Astrocyte (in vitro differentiated cells and primary cell): ENCODE measurements at regions not wholly inside any gene's neighbourhood (a gene's known extent, or its start where the extent isn't known, plus 50 kb on each side); places are given as distances from the start of the nearest gene placed in this dataset.
"Not testable (repeated sequence)": the region's sequence is repeated elsewhere in the genome, so short reads cannot be mapped to it uniquely, and the experiment has no call there.

ENCODE experiments used
- DNase-seq: peaks from one replicate; pipeline ENCODE4 v3.0.0-alpha.2; 2010; ENCODE audit warnings: low read depth
- FAIRE-seq: peaks from 2 replicates; lab custom pipeline; 2011; peaks lifted over from hg19 to GRCh38; lab: Jason Lieb, UNC
- H2AFZ ChIP-seq: 2 replicates; pipeline ENCODE4 v1.6.0; 2012; ENCODE audit warnings: low read depth, low read length, inconsistent platforms
- H3K27ac ChIP-seq: 2 replicates; pipeline ENCODE4 v1.5.1; 2011; ENCODE audit warnings: low read depth, low read length, inconsistent platforms
- H3K27me3 ChIP-seq: 2 replicates; pipeline ENCODE4 v1.6.0; 2011; ENCODE audit warnings: low read length, inconsistent platforms; ENCODE audit not compliant: insufficient read depth
- H3K36me3 ChIP-seq: 2 replicates; pipeline ENCODE4 v1.5.1; 2011; ENCODE audit warnings: low read length, inconsistent platforms; ENCODE audit not compliant: insufficient read depth
- H3K4me1 ChIP-seq: 2 replicates; pipeline ENCODE4 v1.5.1; 2011; ENCODE audit warnings: low read length, inconsistent platforms; ENCODE audit not compliant: insufficient read depth
- H3K4me2 ChIP-seq: 2 replicates; pipeline ENCODE4 v1.6.0; 2012; ENCODE audit warnings: low read length, inconsistent platforms
- H3K4me3 ChIP-seq: 2 replicates; pipeline ENCODE4 v1.5.1; 2011; ENCODE audit warnings: low read depth, mild to moderate bottlenecking, low read length, inconsistent platforms; ENCODE audit not compliant: insufficient read depth
- H3K79me2 ChIP-seq: 2 replicates; pipeline ENCODE4 v1.6.0; 2012; ENCODE audit warnings: mild to moderate bottlenecking, low read length, inconsistent platforms; ENCODE audit not compliant: insufficient read depth
- H3K9ac ChIP-seq: 2 replicates; pipeline ENCODE4 v1.6.0; 2012; ENCODE audit warnings: mild to moderate bottlenecking, low read length, inconsistent platforms
- H3K9me3 ChIP-seq: 2 replicates; pipeline ENCODE4 v1.5.1; 2012; ENCODE audit warnings: low read depth, mild to moderate bottlenecking, low read length, inconsistent platforms; ENCODE audit not compliant: insufficient read depth
- H4K20me1 ChIP-seq: 2 replicates; pipeline ENCODE4 v1.6.0; 2012; ENCODE audit warnings: low read length, inconsistent platforms; ENCODE audit not compliant: insufficient read depth
- H3K27ac Mint-ChIP-seq: one replicate; pipeline ENCODE4 v1.8.0; 2021; ENCODE audit warnings: mild to moderate bottlenecking, mixed read lengths; ENCODE audit not compliant: unreplicated experiment
- H3K27me3 Mint-ChIP-seq: one replicate; pipeline ENCODE4 v1.8.0; 2021; ENCODE audit warnings: low read depth, mixed read lengths; ENCODE audit not compliant: unreplicated experiment
- H3K36me3 Mint-ChIP-seq: one replicate; pipeline ENCODE4 v1.8.0; 2021; ENCODE audit warnings: low read depth, mixed read lengths; ENCODE audit not compliant: unreplicated experiment
- H3K4me1 Mint-ChIP-seq: one replicate; pipeline ENCODE4 v1.8.0; 2021; ENCODE audit warnings: low read depth, mixed read lengths; ENCODE audit not compliant: unreplicated experiment
- H3K4me3 Mint-ChIP-seq: one replicate; pipeline ENCODE4 v1.8.0; 2021; ENCODE audit warnings: mild to moderate bottlenecking, moderate library complexity, mixed read lengths; ENCODE audit not compliant: unreplicated experiment
- H3K9me3 Mint-ChIP-seq: one replicate; pipeline ENCODE4 v1.8.0; 2021; ENCODE audit warnings: mild to moderate bottlenecking, mixed read lengths; ENCODE audit not compliant: unreplicated experiment
- EZH2 ChIP-seq: IDR thresholded peaks from 2 replicates; pipeline ENCODE4 v1.6.1; 2012; ENCODE audit warnings: mild to moderate bottlenecking, low read length, inconsistent platforms; ENCODE audit not compliant: insufficient read depth
- TF ChIP-seq, protein P1 (sequence below): IDR thresholded peaks from 2 replicates; pipeline ENCODE4 v1.5.1; 2011; ENCODE audit warnings: low read depth, mild to moderate bottlenecking, inconsistent platforms, low read length, moderate library complexity; ENCODE audit not compliant: insufficient read depth

GRCh38 chr2:126272401-126272800 is 383.6 kb upstream of the GYPC start:
- Histone ChIP-seq H2AFZ (no peak overlapping the region), H3K9me3 (peaks cover 9% of the 10 kb centered on the region), H3K27me3 (no peaks in the 10 kb centered on the region), H3K4me3 (no peak overlapping the region), H3K9ac (no peak overlapping the region), H3K4me1 (no peaks in the 10 kb centered on the region), H3K79me2 (no peaks in the 10 kb centered on the region), H3K27ac (no peak overlapping the region), H3K4me2 (no peak overlapping the region), H4K20me1 (no peaks in the 10 kb centered on the region), H3K36me3 (no peaks in the 10 kb centered on the region)
- FAIRE-seq (no peak), DNase-seq (no peak)
- Mint-ChIP-seq H3K27me3 (peaks cover 4% of the 10 kb centered on the region), H3K36me3 (no peaks in the 10 kb centered on the region), H3K4me3 (no peak overlapping the region), H3K27ac (no peak overlapping the region), H3K4me1 (no peaks in the 10 kb centered on the region), H3K9me3 (peaks cover 2% of the 10 kb centered on the region)
- TF ChIP-seq EZH2 = no peak
- TF ChIP-seq, protein P1, sequence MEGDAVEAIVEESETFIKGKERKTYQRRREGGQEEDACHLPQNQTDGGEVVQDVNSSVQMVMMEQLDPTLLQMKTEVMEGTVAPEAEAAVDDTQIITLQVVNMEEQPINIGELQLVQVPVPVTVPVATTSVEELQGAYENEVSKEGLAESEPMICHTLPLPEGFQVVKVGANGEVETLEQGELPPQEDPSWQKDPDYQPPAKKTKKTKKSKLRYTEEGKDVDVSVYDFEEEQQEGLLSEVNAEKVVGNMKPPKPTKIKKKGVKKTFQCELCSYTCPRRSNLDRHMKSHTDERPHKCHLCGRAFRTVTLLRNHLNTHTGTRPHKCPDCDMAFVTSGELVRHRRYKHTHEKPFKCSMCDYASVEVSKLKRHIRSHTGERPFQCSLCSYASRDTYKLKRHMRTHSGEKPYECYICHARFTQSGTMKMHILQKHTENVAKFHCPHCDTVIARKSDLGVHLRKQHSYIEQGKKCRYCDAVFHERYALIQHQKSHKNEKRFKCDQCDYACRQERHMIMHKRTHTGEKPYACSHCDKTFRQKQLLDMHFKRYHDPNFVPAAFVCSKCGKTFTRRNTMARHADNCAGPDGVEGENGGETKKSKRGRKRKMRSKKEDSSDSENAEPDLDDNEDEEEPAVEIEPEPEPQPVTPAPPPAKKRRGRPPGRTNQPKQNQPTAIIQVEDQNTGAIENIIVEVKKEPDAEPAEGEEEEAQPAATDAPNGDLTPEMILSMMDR = no peak

- H3K4me3 Mint-ChIP-seq = no peak overlapping the region
- peaks cover 4% of the 10 kb centered on the region for H3K27me3 Mint-ChIP-seq
These were observed 380.9 kb upstream of the GYPC start for GRCh38 chr2:126275098-126275497.

DNA sequence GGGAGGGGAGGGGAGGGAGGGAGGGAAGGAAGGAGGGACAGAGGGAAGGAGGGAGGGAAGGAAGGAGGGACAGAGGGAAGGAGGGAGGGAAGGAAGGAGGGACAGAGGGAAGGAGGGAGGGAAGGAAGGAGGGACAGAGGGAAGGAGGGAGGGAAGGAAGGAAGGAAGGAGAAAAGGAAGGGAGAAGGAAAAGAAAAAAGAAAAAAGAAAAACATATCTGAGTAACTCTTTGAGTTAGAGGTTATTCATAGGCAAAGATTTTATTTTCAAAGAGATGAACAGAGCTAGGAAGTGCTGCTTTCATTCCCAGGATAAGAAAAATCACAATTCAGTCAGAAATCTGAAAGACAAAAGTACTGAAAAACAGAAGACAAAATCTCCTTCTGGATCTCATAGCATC is 379.7 kb upstream of the GYPC start:
- FAIRE-seq, H2AFZ ChIP-seq, H3K27me3 ChIP-seq, H3K4me3 ChIP-seq, H3K9me3 Mint-ChIP-seq, DNase-seq, H3K79me2 ChIP-seq, H3K4me3 Mint-ChIP-seq, H3K4me2 ChIP-seq, H3K4me1 ChIP-seq, H3K36me3 Mint-ChIP-seq, H3K9ac ChIP-seq, H3K27me3 Mint-ChIP-seq, H3K36me3 ChIP-seq, H3K4me1 Mint-ChIP-seq, H3K27ac ChIP-seq, H3K27ac Mint-ChIP-seq, H4K20me1 ChIP-seq: not testable (repeated sequence)
- H3K9me3 ChIP-seq = peaks cover 13% of the 10 kb centered on the region

More at GRCh38 chr2:126275098-126275497, 380.9 kb upstream of the GYPC start:
- Mint-ChIP-seq H3K4me1 (no peaks in the 10 kb centered on the region), H3K27ac (no peak overlapping the region), H3K36me3 (no peaks in the 10 kb centered on the region), H3K9me3 (peaks cover 2% of the 10 kb centered on the region)
- Histone ChIP-seq H3K27ac (no peak overlapping the region), H3K4me3 (no peak overlapping the region), H3K36me3 (no peaks in the 10 kb centered on the region), H4K20me1 (no peaks in the 10 kb centered on the region), H3K4me2 (no peak overlapping the region), H3K4me1 (no peaks in the 10 kb centered on the region), H3K9ac (no peak overlapping the region), H3K79me2 (no peaks in the 10 kb centered on the region), H3K9me3 (peaks cover 13% of the 10 kb centered on the region), H2AFZ (no peak overlapping the region), H3K27me3 (no peaks in the 10 kb centered on the region)
- DNase-seq (no peak), FAIRE-seq (no peak)
- no peak for TF ChIP-seq EZH2
- TF ChIP-seq, protein P1 = no peak
